SK-N-SH (cell line): ENCODE measurements at regions not wholly inside any gene's neighbourhood (a gene's known extent, or its start where the extent isn't known, plus 50 kb on each side); places are given as distances from the start of the nearest gene placed in this dataset.

Source experiments
- CTCF ChIA-PET: fragments of 300-600, 350-600 bp; formaldehyde crosslinking; extraction: SDS; loops from one replicate; lab custom pipeline; 2021; lab: Yijun Ruan, JAX
- POLR2A ChIA-PET: fragments of 350-600 bp; sonication (Branson Sonifier 250); formaldehyde crosslinking; extraction: SDS; loops from one replicate; lab custom pipeline; 2020; ENCODE audit warnings: antibody characterized with exemption, inconsistent platforms; lab: Yijun Ruan, JAX
- DNase-seq: peaks from one replicate; pipeline ENCODE4 v3.0.0; 2012
- H2AFZ ChIP-seq: fragments of 200-600 bp; sonication (generic); 2 replicates; pipeline ENCODE4 v1.8.1; 2016; ENCODE audit warnings: antibody characterized with exemption, mild to moderate bottlenecking, low read depth
- H3F3A ChIP-seq: fragments of 200-600 bp; sonication (generic); replicated peaks from 2 replicates; pipeline ENCODE3; 2016; ENCODE audit warnings: antibody characterized with exemption, mild to moderate bottlenecking; ENCODE audit not compliant: insufficient read depth
- H3K27ac ChIP-seq, 2 experiments: fragments of 200-500 bp in 1 of 2; fragments of 200-600 bp in 1 of 2; sonication (Bioruptor generic) in 1 of 2; sonication (generic), shearing (Covaris generic) in 1 of 2; 2 replicates each; pipeline versions ENCODE4 v1.5.1 to v1.6.1; 2014 to 2016; ENCODE audit warnings: low read depth in 2 of 2, inconsistent platforms in 1 of 2, low read length in 1 of 2, mild to moderate bottlenecking in 1 of 2, mixed read lengths in 1 of 2
- H3K27me3 ChIP-seq: fragments of 200-600 bp; sonication (generic), shearing (Covaris generic); 2 replicates; pipeline ENCODE4 v1.6.1; 2016; ENCODE audit warnings: mixed run types; ENCODE audit not compliant: insufficient read depth
- H3K36me3 ChIP-seq, 2 experiments: fragments of 200-500 bp in 1 of 2; fragments of 200-600 bp in 1 of 2; sonication (Bioruptor generic) in 1 of 2; sonication (generic) in 1 of 2; replicated peaks in 1 of 2; 2 replicates each; pipeline versions ENCODE3 to v1.5.1; 2014 to 2016; ENCODE audit warnings: low read length in 1 of 2, mild to moderate bottlenecking in 1 of 2; ENCODE audit not compliant: insufficient read depth in 2 of 2, control insufficient read depth in 1 of 2
- H3K4me1 ChIP-seq, 2 experiments: fragments of 200-500 bp in 1 of 2; fragments of 200-600 bp in 1 of 2; sonication (Bioruptor generic) in 1 of 2; sonication (generic), shearing (Covaris generic) in 1 of 2; 2 replicates each; pipeline versions ENCODE4 v1.5.1 to v1.6.1; 2014 to 2016; ENCODE audit warnings: low read depth in 1 of 2, low read length in 1 of 2, mixed run types in 1 of 2; ENCODE audit not compliant: insufficient read depth in 2 of 2, control insufficient read depth in 1 of 2
- H3K4me2 ChIP-seq: fragments of 200-600 bp; sonication (generic), shearing (Covaris generic); 2 replicates; pipeline ENCODE4 v1.6.1; 2017; ENCODE audit warnings: mixed run types
- H3K4me3 ChIP-seq, 2 experiments: fragments of 200-500 bp in 1 of 2; fragments of 200-600 bp in 1 of 2; sonication (Bioruptor generic) in 1 of 2; sonication (generic), shearing (Covaris generic) in 1 of 2; 2 replicates each; pipeline versions ENCODE4 v1.5.1 to v1.8.1; 2014 to 2016; ENCODE audit warnings: low read depth in 2 of 2, inconsistent platforms in 1 of 2, low read length in 1 of 2, mild to moderate bottlenecking in 1 of 2, mixed read lengths in 1 of 2, moderate library complexity in 1 of 2
- H3K79me2 ChIP-seq: fragments of 200-600 bp; sonication (generic); 2 replicates; pipeline ENCODE4 v1.8.1; 2017; ENCODE audit warnings: mild to moderate bottlenecking; ENCODE audit not compliant: insufficient read depth
- H3K9ac ChIP-seq: fragments of 200-600 bp; sonication (generic); 2 replicates; pipeline ENCODE4 v1.6.1; 2017; ENCODE audit warnings: mixed run types
- H3K9me2 ChIP-seq: fragments of 200-600 bp; sonication (generic); 2 replicates; pipeline ENCODE4 v1.6.1; 2017; ENCODE audit warnings: mixed run types
- H3K9me3 ChIP-seq: fragments of 200-600 bp; sonication (generic); 2 replicates; pipeline ENCODE4 v1.6.1; 2017; ENCODE audit warnings: mixed run types, mild to moderate bottlenecking, moderate library complexity
- H4K20me1 ChIP-seq: fragments of 200-600 bp; sonication (generic); 2 replicates; pipeline ENCODE4 v1.6.1; 2017; ENCODE audit warnings: mild to moderate bottlenecking, mixed run types; ENCODE audit not compliant: insufficient read depth
- CHD2 ChIP-seq: fragments of 150-350 bp; IDR thresholded peaks from 2 replicates; pipeline ENCODE4 v1.6.1; 2018; ENCODE audit warnings: low read length; ENCODE audit not compliant: partially characterized antibody
- ELF1 ChIP-seq: IDR thresholded peaks from 2 replicates; pipeline ENCODE4 v1.4.0; 2012
- EZH2phosphoT487 ChIP-seq: fragments of 200-600 bp; sonication (generic); IDR thresholded peaks from 2 replicates; pipeline ENCODE4 v1.6.1; 2017; ENCODE audit warnings: low read depth, mixed run types, mild to moderate bottlenecking, antibody characterized with exemption, moderate library complexity, borderline replicate concordance
- FOSL2 ChIP-seq: IDR thresholded peaks from 2 replicates; pipeline ENCODE4 v1.4.0; 2012; ENCODE audit warnings: low read depth, mild to moderate bottlenecking, moderate library complexity, borderline replicate concordance
- FOXM1 ChIP-seq: IDR thresholded peaks from 2 replicates; pipeline ENCODE4 v1.4.0; 2012; ENCODE audit warnings: low read depth, mild to moderate bottlenecking
- GABPA ChIP-seq: IDR thresholded peaks from 2 replicates; pipeline ENCODE4 v1.4.0; 2012; ENCODE audit warnings: low read depth, mild to moderate bottlenecking
- GATA2 ChIP-seq: sonication (generic); formaldehyde crosslinking; IDR thresholded peaks from 2 replicates; pipeline ENCODE4 v1.5.0; 2020; ENCODE audit warnings: mild to moderate bottlenecking, missing genetic modification reagents
- MEF2A ChIP-seq: IDR thresholded peaks from 2 replicates; pipeline ENCODE4 v1.4.0; 2012; ENCODE audit warnings: low read depth, borderline replicate concordance
- MXI1 ChIP-seq: IDR thresholded peaks from 2 replicates; pipeline ENCODE4 v1.6.1; 2012; ENCODE audit warnings: mild to moderate bottlenecking, low read depth, low read length, improper control_type of control experiment
- NFIC ChIP-seq: IDR thresholded peaks from 2 replicates; pipeline ENCODE4 v1.4.0; 2012; ENCODE audit warnings: borderline replicate concordance
- RAD21 ChIP-seq: IDR thresholded peaks from 2 replicates; pipeline ENCODE4 v1.6.1; 2012; ENCODE audit warnings: mild to moderate bottlenecking, low read length
- SIN3A ChIP-seq: IDR thresholded peaks from 2 replicates; pipeline ENCODE4 v1.6.1; 2012; ENCODE audit warnings: low read depth, mild to moderate bottlenecking, low read length, moderate library complexity, borderline replicate concordance
- SMC3 ChIP-seq: IDR thresholded peaks from 2 replicates; pipeline ENCODE4 v1.6.1; 2012; ENCODE audit warnings: low read depth, low read length, improper control_type of control experiment
- TCF12 ChIP-seq: IDR thresholded peaks from 2 replicates; pipeline ENCODE4 v1.4.0; 2012
- YY1 ChIP-seq: IDR thresholded peaks from 2 replicates; pipeline ENCODE4 v1.4.0; 2012; ENCODE audit warnings: low read depth, mild to moderate bottlenecking
- WGBS: methylation state at CpG from one replicate; pipeline ENCODE4 v1.1.6; 2017; ENCODE audit warnings: low lambda C conversion rate; 5-methylcytosine and 5-hydroxymethylcytosine counted together
- TF ChIP-seq, protein P1 (sequence below): fragments of 200-600 bp; sonication (generic); IDR thresholded peaks from 2 replicates; pipeline ENCODE4 v1.6.1; 2017; ENCODE audit warnings: antibody characterized with exemption, mild to moderate bottlenecking, moderate library complexity
- TF ChIP-seq, protein P2 (sequence below): fragments of 150-350 bp; IDR thresholded peaks from 2 replicates; pipeline ENCODE4 v1.6.1; 2017; ENCODE audit warnings: antibody characterized with exemption, low read length, low read depth, borderline replicate concordance
- TF ChIP-seq, protein P3 (sequence below): IDR thresholded peaks from 2 replicates; pipeline ENCODE4 v1.4.0; 2012; ENCODE audit warnings: low read depth
- TF ChIP-seq, protein P4 (sequence below): IDR thresholded peaks from 2 replicates; pipeline ENCODE4; 2012
- TF ChIP-seq, protein P5 (sequence below): fragments of 150-350 bp; IDR thresholded peaks from 2 replicates; pipeline ENCODE4 v1.6.1; 2016; ENCODE audit warnings: mild to moderate bottlenecking, low read depth, low read length

DNA sequence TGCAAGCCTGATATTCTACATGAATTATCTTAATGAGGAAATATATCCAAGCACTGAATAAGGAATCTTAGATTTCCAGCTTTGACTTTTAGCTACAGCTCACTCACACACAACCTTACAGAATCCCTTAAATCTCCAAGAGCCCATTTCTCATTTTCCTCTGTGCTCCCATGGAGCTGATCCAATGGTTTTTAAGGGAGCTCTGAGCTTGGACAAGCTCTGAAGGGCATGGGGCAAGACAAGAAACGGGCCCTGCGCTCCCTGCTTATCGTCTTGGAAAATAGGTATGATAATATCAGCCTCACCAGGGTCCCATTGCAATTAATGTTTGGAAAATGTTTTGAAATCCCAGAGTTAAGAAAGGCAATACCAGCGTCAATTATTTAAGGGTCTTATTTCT, 1021.7 kb downstream of the NR2F1-AS1 start:
- no peak overlapping the region for H3K9ac ChIP-seq
- no peaks in the 10 kb centered on the region for H3K79me2 ChIP-seq
- no peak overlapping the region for H3K4me3 ChIP-seq
- no peak for DNase-seq
- no peaks in the 10 kb centered on the region for H4K20me1 ChIP-seq
- H3K27me3 ChIP-seq, result no peaks in the 10 kb centered on the region
- H3K4me1 ChIP-seq, result peaks cover 0 to 27% of the 10 kb centered on the region in 2 experiments; a peak in 3 of 4 replicates
- H3K27ac ChIP-seq, result no peak overlapping the region
- 87% methylated on average over 4 of the region's 4 CpGs for WGBS
- TF ChIP-seq CHD2 (no peak), TCF12 (no peak), FOSL2 (no peak), SMC3 (no peak), MEF2A (no peak), ELF1 (no peak), NFIC (no peak), SIN3A (no peak), GABPA (no peak), MXI1 (no peak), FOXM1 (no peak), GATA2 (CRISPR knock-in tag) (no peak), RAD21 (no peak), EZH2phosphoT487 (no peak), YY1 (no peak)
- TF ChIP-seq, protein P1, sequence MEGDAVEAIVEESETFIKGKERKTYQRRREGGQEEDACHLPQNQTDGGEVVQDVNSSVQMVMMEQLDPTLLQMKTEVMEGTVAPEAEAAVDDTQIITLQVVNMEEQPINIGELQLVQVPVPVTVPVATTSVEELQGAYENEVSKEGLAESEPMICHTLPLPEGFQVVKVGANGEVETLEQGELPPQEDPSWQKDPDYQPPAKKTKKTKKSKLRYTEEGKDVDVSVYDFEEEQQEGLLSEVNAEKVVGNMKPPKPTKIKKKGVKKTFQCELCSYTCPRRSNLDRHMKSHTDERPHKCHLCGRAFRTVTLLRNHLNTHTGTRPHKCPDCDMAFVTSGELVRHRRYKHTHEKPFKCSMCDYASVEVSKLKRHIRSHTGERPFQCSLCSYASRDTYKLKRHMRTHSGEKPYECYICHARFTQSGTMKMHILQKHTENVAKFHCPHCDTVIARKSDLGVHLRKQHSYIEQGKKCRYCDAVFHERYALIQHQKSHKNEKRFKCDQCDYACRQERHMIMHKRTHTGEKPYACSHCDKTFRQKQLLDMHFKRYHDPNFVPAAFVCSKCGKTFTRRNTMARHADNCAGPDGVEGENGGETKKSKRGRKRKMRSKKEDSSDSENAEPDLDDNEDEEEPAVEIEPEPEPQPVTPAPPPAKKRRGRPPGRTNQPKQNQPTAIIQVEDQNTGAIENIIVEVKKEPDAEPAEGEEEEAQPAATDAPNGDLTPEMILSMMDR, result no peak
- TF ChIP-seq, protein P2, sequence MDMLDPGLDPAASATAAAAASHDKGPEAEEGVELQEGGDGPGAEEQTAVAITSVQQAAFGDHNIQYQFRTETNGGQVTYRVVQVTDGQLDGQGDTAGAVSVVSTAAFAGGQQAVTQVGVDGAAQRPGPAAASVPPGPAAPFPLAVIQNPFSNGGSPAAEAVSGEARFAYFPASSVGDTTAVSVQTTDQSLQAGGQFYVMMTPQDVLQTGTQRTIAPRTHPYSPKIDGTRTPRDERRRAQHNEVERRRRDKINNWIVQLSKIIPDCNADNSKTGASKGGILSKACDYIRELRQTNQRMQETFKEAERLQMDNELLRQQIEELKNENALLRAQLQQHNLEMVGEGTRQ, result no peak
- TF ChIP-seq, protein P3, sequence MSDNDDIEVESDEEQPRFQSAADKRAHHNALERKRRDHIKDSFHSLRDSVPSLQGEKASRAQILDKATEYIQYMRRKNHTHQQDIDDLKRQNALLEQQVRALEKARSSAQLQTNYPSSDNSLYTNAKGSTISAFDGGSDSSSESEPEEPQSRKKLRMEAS, result no peak
- TF ChIP-seq, protein P4, sequence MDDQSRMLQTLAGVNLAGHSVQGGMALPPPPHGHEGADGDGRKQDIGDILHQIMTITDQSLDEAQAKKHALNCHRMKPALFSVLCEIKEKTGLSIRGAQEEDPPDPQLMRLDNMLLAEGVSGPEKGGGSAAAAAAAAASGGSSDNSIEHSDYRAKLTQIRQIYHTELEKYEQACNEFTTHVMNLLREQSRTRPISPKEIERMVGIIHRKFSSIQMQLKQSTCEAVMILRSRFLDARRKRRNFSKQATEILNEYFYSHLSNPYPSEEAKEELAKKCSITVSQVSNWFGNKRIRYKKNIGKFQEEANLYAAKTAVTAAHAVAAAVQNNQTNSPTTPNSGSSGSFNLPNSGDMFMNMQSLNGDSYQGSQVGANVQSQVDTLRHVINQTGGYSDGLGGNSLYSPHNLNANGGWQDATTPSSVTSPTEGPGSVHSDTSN, result no peak
- TF ChIP-seq, protein P5, sequence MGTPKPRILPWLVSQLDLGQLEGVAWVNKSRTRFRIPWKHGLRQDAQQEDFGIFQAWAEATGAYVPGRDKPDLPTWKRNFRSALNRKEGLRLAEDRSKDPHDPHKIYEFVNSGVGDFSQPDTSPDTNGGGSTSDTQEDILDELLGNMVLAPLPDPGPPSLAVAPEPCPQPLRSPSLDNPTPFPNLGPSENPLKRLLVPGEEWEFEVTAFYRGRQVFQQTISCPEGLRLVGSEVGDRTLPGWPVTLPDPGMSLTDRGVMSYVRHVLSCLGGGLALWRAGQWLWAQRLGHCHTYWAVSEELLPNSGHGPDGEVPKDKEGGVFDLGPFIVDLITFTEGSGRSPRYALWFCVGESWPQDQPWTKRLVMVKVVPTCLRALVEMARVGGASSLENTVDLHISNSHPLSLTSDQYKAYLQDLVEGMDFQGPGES, result no peak
- no peaks in the 10 kb centered on the region for H3K9me2 ChIP-seq
- peaks cover 16% of the 10 kb centered on the region for H3F3A ChIP-seq
- no peaks in the 10 kb centered on the region for H3K36me3 ChIP-seq
- no peaks in the 10 kb centered on the region for H3K9me3 ChIP-seq
- ChIA-PET POLR2A (no interaction called here), CTCF (no interaction called here)
- no peak overlapping the region for H2AFZ ChIP-seq
- H3K4me2 ChIP-seq, result no peak overlapping the region
